ENCODE measurements at regions not wholly inside any gene's neighbourhood (a gene's known extent, or its start where the extent isn't known, plus 50 kb on each side); places are given as distances from the start of the nearest gene placed in this dataset.

DNA sequence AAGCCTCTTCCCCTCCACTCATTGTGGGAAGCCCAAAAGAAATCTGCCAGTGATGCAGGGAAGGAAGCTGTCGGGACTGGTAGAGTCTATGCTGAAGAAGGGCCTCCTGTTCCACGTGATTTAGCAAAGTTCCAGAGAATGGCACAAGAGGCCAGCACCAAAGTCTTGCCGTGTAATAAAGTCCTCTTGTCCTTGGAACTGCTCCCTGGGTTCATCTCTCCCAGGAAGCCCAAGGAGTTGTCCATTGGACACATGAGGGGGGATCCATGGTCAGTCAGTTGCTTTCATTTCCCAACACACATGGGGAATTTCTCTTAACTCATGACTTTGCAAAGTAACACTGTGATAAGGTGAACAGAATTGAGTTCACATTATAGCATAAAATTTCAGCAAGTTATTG is 116.1 kb upstream of the RAB4A start:
- Histone ChIP-seq H3K27me3 (ENCODE audit: insufficient read depth, low read depth) (no peaks in the 10 kb centered on the region), H4K20me1 (ENCODE audit: insufficient read depth) (no peaks in the 10 kb centered on the region), H3K79me2 (ENCODE audit: insufficient read depth, low read depth) (no peaks in the 10 kb centered on the region), H3K4me2 (no peak overlapping the region), H3K4me3 (IDR thresholded peaks at IDR 0.05; ENCODE audit: insufficient read depth, low read depth, low read length) (no peak overlapping the region), H3K4me1 (ENCODE audit: low read depth, poor library complexity, severe bottlenecking) (no peaks in the 10 kb centered on the region), H3K27ac (no peak overlapping the region), H3K36me3 (ENCODE audit: insufficient read depth) (no peaks in the 10 kb centered on the region), H2AFZ (ENCODE audit: low read depth) (no peak overlapping the region), H3K9ac (no peak overlapping the region)
- TF ChIP-seq, protein P1, sequence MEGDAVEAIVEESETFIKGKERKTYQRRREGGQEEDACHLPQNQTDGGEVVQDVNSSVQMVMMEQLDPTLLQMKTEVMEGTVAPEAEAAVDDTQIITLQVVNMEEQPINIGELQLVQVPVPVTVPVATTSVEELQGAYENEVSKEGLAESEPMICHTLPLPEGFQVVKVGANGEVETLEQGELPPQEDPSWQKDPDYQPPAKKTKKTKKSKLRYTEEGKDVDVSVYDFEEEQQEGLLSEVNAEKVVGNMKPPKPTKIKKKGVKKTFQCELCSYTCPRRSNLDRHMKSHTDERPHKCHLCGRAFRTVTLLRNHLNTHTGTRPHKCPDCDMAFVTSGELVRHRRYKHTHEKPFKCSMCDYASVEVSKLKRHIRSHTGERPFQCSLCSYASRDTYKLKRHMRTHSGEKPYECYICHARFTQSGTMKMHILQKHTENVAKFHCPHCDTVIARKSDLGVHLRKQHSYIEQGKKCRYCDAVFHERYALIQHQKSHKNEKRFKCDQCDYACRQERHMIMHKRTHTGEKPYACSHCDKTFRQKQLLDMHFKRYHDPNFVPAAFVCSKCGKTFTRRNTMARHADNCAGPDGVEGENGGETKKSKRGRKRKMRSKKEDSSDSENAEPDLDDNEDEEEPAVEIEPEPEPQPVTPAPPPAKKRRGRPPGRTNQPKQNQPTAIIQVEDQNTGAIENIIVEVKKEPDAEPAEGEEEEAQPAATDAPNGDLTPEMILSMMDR (conservative IDR thresholded peaks at IDR 0.05; ENCODE audit: low read depth, low read length): no peak

DNA sequence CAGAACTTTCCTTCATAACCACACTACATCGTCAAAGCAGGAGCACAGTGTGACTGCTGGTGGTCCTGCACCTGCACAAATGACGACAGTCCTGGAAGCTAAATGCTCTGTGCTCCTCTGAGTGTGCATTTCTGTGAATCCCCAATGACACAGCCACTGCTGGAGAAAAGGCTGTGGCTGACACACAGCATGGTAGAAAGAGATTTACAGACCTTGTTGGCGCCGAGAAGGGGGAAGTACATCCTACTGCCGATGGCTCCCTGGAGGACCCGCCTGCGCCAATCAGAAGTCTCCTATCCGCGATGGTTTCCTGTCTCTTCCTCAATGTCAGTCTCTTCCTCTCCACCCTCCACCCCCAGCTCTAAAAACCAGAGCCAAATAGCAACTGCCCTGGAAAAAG is 115.4 kb upstream of the RAB4A start:
- H3K27ac ChIP-seq: no peak overlapping the region
- no peak overlapping the region for H3K4me3 ChIP-seq (IDR thresholded peaks at IDR 0.05; ENCODE audit: insufficient read depth, low read depth, low read length)
- H3K4me2 ChIP-seq: no peak overlapping the region
- no peaks in the 10 kb centered on the region for H4K20me1 ChIP-seq (ENCODE audit: insufficient read depth)
- H3K79me2 ChIP-seq (ENCODE audit: insufficient read depth, low read depth): no peaks in the 10 kb centered on the region
- H3K9ac ChIP-seq: no peak overlapping the region
- H3K27me3 ChIP-seq (ENCODE audit: insufficient read depth, low read depth): no peaks in the 10 kb centered on the region
- H3K36me3 ChIP-seq (ENCODE audit: insufficient read depth): no peaks in the 10 kb centered on the region
- no peaks in the 10 kb centered on the region for H3K4me1 ChIP-seq (ENCODE audit: low read depth, poor library complexity, severe bottlenecking)
- TF ChIP-seq, protein P1 (conservative IDR thresholded peaks at IDR 0.05; ENCODE audit: low read depth, low read length): no peak
- H2AFZ ChIP-seq (ENCODE audit: low read depth): no peak overlapping the region

DNA sequence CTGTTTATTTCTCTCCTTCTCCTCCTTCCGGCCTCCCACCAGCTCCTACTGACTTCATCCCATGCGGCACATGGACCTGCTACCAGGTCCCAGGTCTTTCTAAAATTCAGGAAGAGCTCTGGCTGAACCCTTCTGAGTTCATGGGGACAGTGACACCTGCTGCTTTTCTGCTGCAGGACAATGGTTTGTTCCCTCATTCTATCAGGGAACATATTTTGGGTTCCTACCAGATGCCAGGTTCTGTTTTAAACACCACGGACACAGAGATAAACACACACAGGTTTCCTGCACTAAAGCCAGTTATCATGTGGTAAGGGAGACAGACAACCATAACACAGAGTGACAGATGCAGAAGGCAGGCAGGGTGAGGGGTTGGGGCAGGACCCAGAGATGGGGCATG is 114.0 kb upstream of the RAB4A start:
- Histone ChIP-seq H3K4me1 (ENCODE audit: low read depth, poor library complexity, severe bottlenecking) (no peaks in the 10 kb centered on the region), H3K4me3 (IDR thresholded peaks at IDR 0.05; ENCODE audit: insufficient read depth, low read depth, low read length) (no peak overlapping the region), H3K36me3 (ENCODE audit: insufficient read depth) (no peaks in the 10 kb centered on the region), H2AFZ (ENCODE audit: low read depth) (no peak overlapping the region), H3K4me2 (no peak overlapping the region), H4K20me1 (ENCODE audit: insufficient read depth) (no peaks in the 10 kb centered on the region), H3K79me2 (ENCODE audit: insufficient read depth, low read depth) (no peaks in the 10 kb centered on the region), H3K9ac (no peak overlapping the region), H3K27ac (no peak overlapping the region), H3K27me3 (ENCODE audit: insufficient read depth, low read depth) (no peaks in the 10 kb centered on the region)
- TF ChIP-seq, protein P1 (conservative IDR thresholded peaks at IDR 0.05; ENCODE audit: low read depth, low read length): no peak

DNA sequence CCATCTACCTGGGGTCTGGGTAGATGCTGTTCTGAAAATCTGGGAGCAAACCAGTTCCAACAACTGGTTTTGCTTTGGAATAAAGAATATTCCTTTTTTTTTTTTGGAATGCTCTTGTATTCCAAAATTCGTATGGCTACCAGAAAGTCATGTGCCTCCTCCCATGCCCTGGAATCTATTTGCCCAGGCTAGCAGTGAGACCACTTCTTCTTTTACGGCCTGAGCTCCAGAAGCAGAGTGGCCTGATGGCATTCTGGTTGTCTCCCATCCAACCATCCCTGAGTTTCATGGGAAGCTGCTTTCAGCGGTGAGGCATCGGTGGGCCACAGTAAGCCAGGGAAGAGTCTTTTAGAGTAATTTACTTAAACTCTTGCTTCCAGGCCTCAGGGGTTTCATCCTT is 113.4 kb upstream of the RAB4A start:
- TF ChIP-seq, protein P1 (conservative IDR thresholded peaks at IDR 0.05; ENCODE audit: low read depth, low read length): no peak
- H3K4me1 ChIP-seq (ENCODE audit: low read depth, poor library complexity, severe bottlenecking): no peaks in the 10 kb centered on the region

More for the DNA sequence above, 113.4 kb upstream of the RAB4A start:
- Histone ChIP-seq H2AFZ (ENCODE audit: low read depth) (no peak overlapping the region), H3K9ac (no peak overlapping the region), H3K4me3 (IDR thresholded peaks at IDR 0.05; ENCODE audit: insufficient read depth, low read depth, low read length) (no peak overlapping the region), H3K79me2 (ENCODE audit: insufficient read depth, low read depth) (no peaks in the 10 kb centered on the region), H4K20me1 (ENCODE audit: insufficient read depth) (no peaks in the 10 kb centered on the region), H3K4me2 (no peak overlapping the region), H3K27ac (no peak overlapping the region), H3K27me3 (ENCODE audit: insufficient read depth, low read depth) (no peaks in the 10 kb centered on the region), H3K36me3 (ENCODE audit: insufficient read depth) (no peaks in the 10 kb centered on the region)
